ENCODE measurements at regions not wholly inside any gene's neighbourhood (a gene's known extent, or its start where the extent isn't known, plus 50 kb on each side); places are given as distances from the start of the nearest gene placed in this dataset.

DNA sequence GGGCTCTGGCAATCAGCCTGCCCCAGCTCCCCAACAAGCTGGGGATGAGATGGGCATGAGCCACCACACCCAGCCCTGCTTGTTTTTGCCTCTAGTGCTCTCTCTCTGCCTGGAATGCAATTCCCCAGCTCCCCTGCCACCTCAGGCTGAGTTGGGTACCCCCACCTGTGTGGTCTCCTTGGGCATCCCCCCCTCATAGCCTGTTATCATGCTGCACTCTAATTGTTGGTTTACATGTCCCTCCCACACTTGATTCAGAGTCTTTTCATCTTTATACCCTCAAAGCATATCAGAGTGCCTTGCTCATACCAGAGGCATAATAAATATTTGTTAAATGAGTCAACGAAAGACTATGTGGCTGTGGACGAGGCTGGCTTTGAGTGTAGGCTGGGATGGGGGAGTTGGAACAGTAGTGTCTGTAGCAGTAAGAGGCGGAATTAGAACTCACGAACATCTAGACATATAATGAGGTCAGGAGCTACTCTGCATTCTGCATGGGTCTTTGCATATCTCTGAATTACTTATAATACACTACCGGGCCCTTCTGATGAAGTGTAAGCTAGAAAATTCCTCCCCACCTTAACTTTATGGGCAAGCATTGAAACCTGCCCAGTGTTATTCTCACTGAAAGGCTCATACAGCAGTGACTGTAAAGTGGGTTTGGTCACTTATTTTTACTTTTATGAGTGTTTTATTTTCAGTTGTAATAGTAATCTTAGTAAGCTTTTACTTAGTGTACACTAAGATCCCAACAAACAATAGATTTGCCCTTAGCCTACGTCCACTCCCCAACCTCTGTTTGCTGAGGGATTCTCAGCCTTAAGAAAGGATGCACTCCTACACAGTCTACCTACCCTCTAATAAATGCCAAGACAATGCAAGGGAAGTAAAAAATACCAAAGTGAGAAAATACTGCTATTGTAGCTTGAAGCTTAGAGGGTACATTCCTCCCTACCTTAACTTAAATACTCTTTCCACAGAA is 58.7 kb downstream of the EDN1 start:
- TF ChIP-seq, protein P1, sequence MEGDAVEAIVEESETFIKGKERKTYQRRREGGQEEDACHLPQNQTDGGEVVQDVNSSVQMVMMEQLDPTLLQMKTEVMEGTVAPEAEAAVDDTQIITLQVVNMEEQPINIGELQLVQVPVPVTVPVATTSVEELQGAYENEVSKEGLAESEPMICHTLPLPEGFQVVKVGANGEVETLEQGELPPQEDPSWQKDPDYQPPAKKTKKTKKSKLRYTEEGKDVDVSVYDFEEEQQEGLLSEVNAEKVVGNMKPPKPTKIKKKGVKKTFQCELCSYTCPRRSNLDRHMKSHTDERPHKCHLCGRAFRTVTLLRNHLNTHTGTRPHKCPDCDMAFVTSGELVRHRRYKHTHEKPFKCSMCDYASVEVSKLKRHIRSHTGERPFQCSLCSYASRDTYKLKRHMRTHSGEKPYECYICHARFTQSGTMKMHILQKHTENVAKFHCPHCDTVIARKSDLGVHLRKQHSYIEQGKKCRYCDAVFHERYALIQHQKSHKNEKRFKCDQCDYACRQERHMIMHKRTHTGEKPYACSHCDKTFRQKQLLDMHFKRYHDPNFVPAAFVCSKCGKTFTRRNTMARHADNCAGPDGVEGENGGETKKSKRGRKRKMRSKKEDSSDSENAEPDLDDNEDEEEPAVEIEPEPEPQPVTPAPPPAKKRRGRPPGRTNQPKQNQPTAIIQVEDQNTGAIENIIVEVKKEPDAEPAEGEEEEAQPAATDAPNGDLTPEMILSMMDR (IDR thresholded peaks at IDR 0.05; ENCODE audit: low read depth, low read length, missing control alignments), result no peak
- no peak for DNase-seq (ENCODE audit: low read depth)

DNA sequence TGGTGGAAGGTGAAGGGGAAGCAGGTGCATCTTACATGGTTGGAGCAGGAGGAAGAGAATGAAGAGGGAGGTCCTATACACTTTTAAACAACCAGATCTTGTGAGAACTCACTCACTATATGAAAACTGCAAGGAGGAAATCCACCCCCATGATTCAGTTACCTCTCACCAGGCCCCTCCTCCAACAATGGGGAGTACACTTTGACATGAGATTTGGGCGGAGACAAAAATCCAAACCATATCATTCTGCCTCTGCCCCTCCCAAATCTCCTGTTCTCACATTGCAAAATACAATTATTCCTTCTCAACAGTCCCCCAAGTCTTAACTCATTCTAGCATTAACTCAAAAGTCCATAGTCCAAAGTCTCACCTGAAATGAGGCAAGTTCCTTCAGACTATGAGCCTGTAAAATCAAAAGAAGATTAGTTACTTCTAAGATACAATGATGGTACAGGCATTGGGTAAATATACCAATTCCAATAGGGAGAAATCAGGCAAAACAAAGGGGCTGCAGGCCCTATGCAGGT is 60.5 kb downstream of the EDN1 start:
- no peak for DNase-seq (ENCODE audit: low read depth)
- H3K4me3 ChIP-seq (ENCODE audit: low read depth, low read length), result no peak overlapping the region
- TF ChIP-seq, protein P1 (IDR thresholded peaks at IDR 0.05; ENCODE audit: low read depth, low read length, missing control alignments), result no peak

More for the DNA sequence above, 58.7 kb downstream of the EDN1 start:
- no peak overlapping the region for H3K4me3 ChIP-seq (ENCODE audit: low read depth, low read length)

DNA sequence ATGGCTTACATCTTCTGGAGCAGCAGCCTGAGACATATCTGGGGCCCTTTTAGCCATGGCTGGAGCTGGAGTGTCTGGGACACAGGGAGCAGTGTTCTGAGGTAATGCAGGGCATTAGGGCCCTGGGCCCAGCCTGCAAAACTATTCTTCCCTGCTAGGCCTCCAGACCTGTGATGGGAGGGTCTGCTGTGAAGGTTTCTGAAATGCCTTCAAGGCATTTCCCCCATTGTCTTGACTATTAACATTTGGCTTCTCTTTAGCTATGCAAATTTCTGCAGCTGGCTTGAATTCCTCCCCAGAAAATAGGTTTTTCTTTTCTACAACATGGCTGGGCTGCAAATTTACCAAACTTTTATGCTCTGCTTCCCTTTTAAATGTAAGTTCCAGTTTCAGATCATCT is 61.5 kb downstream of the EDN1 start:
- DNase-seq (ENCODE audit: low read depth), result no peak
- TF ChIP-seq, protein P1 (IDR thresholded peaks at IDR 0.05; ENCODE audit: low read depth, low read length, missing control alignments), result no peak
- no peak overlapping the region for H3K4me3 ChIP-seq (ENCODE audit: low read depth, low read length)

DNA sequence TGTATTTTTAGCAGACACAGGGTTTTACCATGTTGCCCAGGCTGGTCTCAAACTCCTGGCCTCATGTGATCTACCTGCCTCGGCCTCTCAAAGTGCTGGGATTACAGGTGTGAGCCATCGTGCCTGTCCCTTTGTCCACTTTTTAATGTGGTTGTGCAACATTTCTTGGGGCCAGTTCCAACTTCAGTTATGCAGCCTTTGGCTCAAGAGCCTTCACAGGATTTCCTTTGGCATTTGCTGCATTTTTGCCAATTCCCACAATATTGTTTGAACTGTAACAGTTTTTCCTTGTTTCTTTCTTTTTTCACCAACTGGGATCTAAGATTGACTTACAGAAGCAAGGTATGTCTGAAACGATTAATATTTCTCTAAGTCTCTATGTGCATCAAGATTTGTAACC is 63.6 kb downstream of the EDN1 start:
- TF ChIP-seq, protein P1 (IDR thresholded peaks at IDR 0.05; ENCODE audit: low read depth, low read length, missing control alignments), result no peak
- DNase-seq (ENCODE audit: low read depth), result no peak
- no peak overlapping the region for H3K4me3 ChIP-seq (ENCODE audit: low read depth, low read length)

DNA sequence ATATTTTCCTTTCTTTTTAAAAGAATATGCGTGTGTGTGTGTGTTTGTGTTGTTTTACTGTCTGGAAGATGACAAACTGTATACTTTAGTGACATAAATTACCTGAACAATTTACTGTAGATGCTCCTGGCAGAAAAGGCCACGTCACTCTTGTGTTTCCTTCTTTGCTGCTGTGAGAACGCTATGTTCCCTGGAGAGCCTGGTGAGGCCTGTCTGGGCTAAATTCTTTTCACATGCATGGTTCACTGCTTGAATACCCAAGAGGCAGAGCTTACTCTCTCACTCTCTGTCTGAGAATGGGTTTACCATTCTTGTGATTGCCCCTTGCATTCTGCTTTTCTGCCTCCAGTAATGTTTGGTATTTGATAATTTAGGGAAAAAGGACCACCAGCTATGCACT is 64.3 kb downstream of the EDN1 start:
- DNase-seq (ENCODE audit: low read depth), result no peak
- TF ChIP-seq, protein P1 (IDR thresholded peaks at IDR 0.05; ENCODE audit: low read depth, low read length, missing control alignments), result no peak
- H3K4me3 ChIP-seq (ENCODE audit: low read depth, low read length), result no peak overlapping the region

DNA sequence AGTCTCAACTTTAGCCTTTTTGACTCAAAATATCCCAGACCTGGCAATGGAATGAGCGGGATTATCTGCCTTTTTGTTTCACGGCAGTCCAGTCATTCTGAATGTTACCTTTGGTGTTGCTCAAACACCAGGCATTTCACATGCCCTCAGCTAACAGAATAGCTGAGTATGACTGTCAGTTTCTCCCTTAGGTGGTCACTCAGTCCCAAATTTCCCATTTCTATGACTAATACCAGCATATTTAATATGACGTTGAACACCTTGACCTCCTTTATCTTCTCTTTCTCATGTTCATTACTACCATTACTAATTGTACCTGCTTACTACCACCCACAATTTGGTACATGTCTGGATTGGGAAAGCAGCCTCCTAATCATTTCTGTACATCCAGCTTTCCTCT is 65.2 kb downstream of the EDN1 start:
- DNase-seq (ENCODE audit: low read depth), result no peak
- TF ChIP-seq, protein P1 (IDR thresholded peaks at IDR 0.05; ENCODE audit: low read depth, low read length, missing control alignments), result no peak

More for the DNA sequence above, 65.2 kb downstream of the EDN1 start:
- no peak overlapping the region for H3K4me3 ChIP-seq (ENCODE audit: low read depth, low read length)
